Neural progenitor cell (in vitro differentiated cells): ENCODE measurements at regions not wholly inside any gene's neighbourhood (a gene's known extent, or its start where the extent isn't known, plus 50 kb on each side); places are given as distances from the start of the nearest gene placed in this dataset.

ENCODE experiments used
- DNase-seq: peaks from one replicate; pipeline ENCODE4 v3.0.0-alpha.2; 2016; ENCODE audit warnings: low spot score
- H2AFZ ChIP-seq: fragments of 200-600 bp; sonication (generic); replicated peaks from 2 replicates; pipeline ENCODE4 v1.6.1; 2016; ENCODE audit warnings: antibody characterized with exemption
- H3F3A ChIP-seq: fragments of 200-600 bp; sonication (generic); 2 replicates; pipeline ENCODE4 v1.6.1; 2016; ENCODE audit warnings: antibody characterized with exemption, low read depth
- H3K27ac ChIP-seq: fragments of 200-600 bp; sonication (generic); 2 replicates; pipeline ENCODE4 v1.5.1; 2016; ENCODE audit warnings: mild to moderate bottlenecking
- H3K27me3 ChIP-seq: fragments of 200-600 bp; sonication (generic); 2 replicates; pipeline ENCODE4 v1.6.1; 2016; ENCODE audit warnings: mild to moderate bottlenecking, moderate library complexity
- H3K36me3 ChIP-seq: fragments of 200-600 bp; sonication (generic); 2 replicates; pipeline ENCODE4 v1.5.1; 2016
- H3K4me1 ChIP-seq: fragments of 200-600 bp; sonication (generic); 2 replicates; pipeline ENCODE4 v1.6.1; 2016; ENCODE audit warnings: mixed run types
- H3K4me2 ChIP-seq: fragments of 200-600 bp; sonication (generic); 2 replicates; pipeline ENCODE4 v1.6.1; 2016
- H3K4me3 ChIP-seq: fragments of 200-600 bp; sonication (generic); 2 replicates; pipeline ENCODE4 v1.5.1; 2016
- H3K79me2 ChIP-seq: fragments of 200-600 bp; sonication (generic); 2 replicates; pipeline ENCODE4 v1.6.1; 2016; ENCODE audit warnings: low read depth
- H3K9ac ChIP-seq: fragments of 200-600 bp; sonication (generic); 2 replicates; pipeline ENCODE4 v1.6.1; 2016
- H3K9me3 ChIP-seq: fragments of 200-600 bp; sonication (generic); 2 replicates; pipeline ENCODE4 v1.5.1; 2016; ENCODE audit warnings: low read depth
- H4K20me1 ChIP-seq: fragments of 200-600 bp; sonication (generic); 2 replicates; pipeline ENCODE4 v1.6.1; 2016; ENCODE audit warnings: low read depth
- H3K27ac Mint-ChIP-seq: 3 replicates; pipeline ENCODE4 v1.8.0; 2021; ENCODE audit warnings: mixed read lengths
- H3K27me3 Mint-ChIP-seq: 2 replicates; pipeline ENCODE4 v1.8.0; 2022; ENCODE audit warnings: low read depth, mild to moderate bottlenecking, inconsistent platforms, moderate library complexity, mixed read lengths; ENCODE audit not compliant: insufficient read depth
- H3K36me3 Mint-ChIP-seq: 3 replicates; pipeline ENCODE4 v1.8.0; 2021; ENCODE audit warnings: mixed read lengths
- H3K4me1 Mint-ChIP-seq: 3 replicates; pipeline ENCODE4 v1.8.0; 2021; ENCODE audit warnings: mixed read lengths
- H3K4me3 Mint-ChIP-seq: 3 replicates; pipeline ENCODE4 v1.8.0; 2021; ENCODE audit warnings: mild to moderate bottlenecking, moderate library complexity, mixed read lengths
- H3K9me3 Mint-ChIP-seq: 3 replicates; pipeline ENCODE4 v1.8.0; 2020; ENCODE audit warnings: mixed read lengths
- CTCF ChIP-seq: fragments of 200-600 bp; sonication (generic); IDR thresholded peaks from 2 replicates; pipeline ENCODE4 v1.5.1; 2017; ENCODE audit warnings: antibody characterized with exemption, mild to moderate bottlenecking
- EZH2 ChIP-seq: fragments of 200-600 bp; sonication (generic); IDR thresholded peaks from 2 replicates; pipeline ENCODE4 v1.6.1; 2017; ENCODE audit warnings: antibody characterized with exemption, mild to moderate bottlenecking, moderate library complexity
- EZH2phosphoT487 ChIP-seq: fragments of 200-600 bp; sonication (generic); IDR thresholded peaks from 2 replicates; pipeline ENCODE4 v1.6.1; 2017; ENCODE audit warnings: antibody characterized with exemption

GRCh38 chr5:154135125-154135817, 55.3 kb upstream of the GALNT10 start:
- Histone ChIP-seq H3K4me1 (peaks cover 10% of the 10 kb centered on the region), H3K36me3 (no peaks in the 10 kb centered on the region), H3K27me3 (no peaks in the 10 kb centered on the region), H2AFZ (no peak overlapping the region), H4K20me1 (no peaks in the 10 kb centered on the region), H3F3A (peaks cover 18% of the 10 kb centered on the region), H3K9ac (no peak overlapping the region), H3K4me2 (no peak overlapping the region), H3K27ac (no peak overlapping the region), H3K4me3 (no peak overlapping the region), H3K79me2 (no peaks in the 10 kb centered on the region), H3K9me3 (no peaks in the 10 kb centered on the region)
- DNase-seq, result no peak
- Mint-ChIP-seq H3K27ac (no peak overlapping the region), H3K4me1 (peaks cover 22% of the 10 kb centered on the region), H3K27me3 (peaks cover 2% of the 10 kb centered on the region), H3K4me3 (no peak overlapping the region), H3K36me3 (no peaks in the 10 kb centered on the region), H3K9me3 (no peaks in the 10 kb centered on the region)
- no peak for TF ChIP-seq EZH2phosphoT487

GRCh38 chr5:154136141-154136540, 54.4 kb upstream of the GALNT10 start:
- H3K9me3 ChIP-seq, result no peaks in the 10 kb centered on the region
- no peak for TF ChIP-seq CTCF
- no peak for TF ChIP-seq EZH2
- no peak for TF ChIP-seq EZH2phosphoT487
- Mint-ChIP-seq H3K9me3 (no peaks in the 10 kb centered on the region), H3K36me3 (no peaks in the 10 kb centered on the region), H3K27me3 (peaks cover 2% of the 10 kb centered on the region), H3K4me3 (no peak overlapping the region), H3K27ac (no peak overlapping the region), H3K4me1 (peaks cover 22% of the 10 kb centered on the region)
- H3K27me3 ChIP-seq, result no peaks in the 10 kb centered on the region
- no peak overlapping the region for H3K9ac ChIP-seq
- H2AFZ ChIP-seq, result no peak overlapping the region
- H3K4me1 ChIP-seq, result peaks cover 12% of the 10 kb centered on the region
- no peak overlapping the region for H3K4me3 ChIP-seq
- H3K4me2 ChIP-seq, result no peak overlapping the region
- no peaks in the 10 kb centered on the region for H3K79me2 ChIP-seq
- no peak for DNase-seq
- H3K36me3 ChIP-seq, result no peaks in the 10 kb centered on the region
- H4K20me1 ChIP-seq, result no peaks in the 10 kb centered on the region
- H3F3A ChIP-seq, result peaks cover 18% of the 10 kb centered on the region
- H3K27ac ChIP-seq, result no peak overlapping the region

GRCh38 chr5:154138701-154139100, 51.8 kb upstream of the GALNT10 start:
- H3K27me3 ChIP-seq, result no peaks in the 10 kb centered on the region

More at GRCh38 chr5:154138701-154139100, 51.8 kb upstream of the GALNT10 start:
- Histone ChIP-seq H3K9ac (no peak overlapping the region), H3K36me3 (no peaks in the 10 kb centered on the region), H3K4me3 (no peak overlapping the region), H3F3A (peaks cover 43% of the 10 kb centered on the region), H3K4me1 (peaks cover 38% of the 10 kb centered on the region), H2AFZ (no peak overlapping the region), H3K79me2 (no peaks in the 10 kb centered on the region), H4K20me1 (no peaks in the 10 kb centered on the region), H3K27ac (no peak overlapping the region), H3K9me3 (no peaks in the 10 kb centered on the region), H3K4me2 (no peak overlapping the region)
- peaks cover 2% of the 10 kb centered on the region for H3K27me3 Mint-ChIP-seq
- no peak for TF ChIP-seq EZH2
- TF ChIP-seq EZH2phosphoT487, result no peak
- no peak for TF ChIP-seq CTCF
- no peak overlapping the region for H3K4me3 Mint-ChIP-seq
- peaks cover 33% of the 10 kb centered on the region for H3K4me1 Mint-ChIP-seq
- no peak overlapping the region for H3K27ac Mint-ChIP-seq
- H3K9me3 Mint-ChIP-seq, result peaks cover under 1% of the 10 kb centered on the region
- H3K36me3 Mint-ChIP-seq, result no peaks in the 10 kb centered on the region
- peak; percentile 70 for DNase-seq
